Activated CD4-positive, alpha-beta T cell treated with anti-CD3 and anti-CD28 coated beads, Interleukin-2, amount 50 U/mL, for 24 hours (primary cell): ENCODE measurements at regions not wholly inside any gene's neighbourhood (a gene's known extent, or its start where the extent isn't known, plus 50 kb on each side); places are given as distances from the start of the nearest gene placed in this dataset.
A peak's percentile ranks its signal among the peaks of the same experiment; 100 is the strongest.

ENCODE experiments used
- DNase-seq, 2 donors: peaks; one replicate each; pipeline ENCODE4 v3.0.0-alpha.2; 2020; ENCODE audit warnings: low read depth in 1 of 2, low spot score in 1 of 2

DNA sequence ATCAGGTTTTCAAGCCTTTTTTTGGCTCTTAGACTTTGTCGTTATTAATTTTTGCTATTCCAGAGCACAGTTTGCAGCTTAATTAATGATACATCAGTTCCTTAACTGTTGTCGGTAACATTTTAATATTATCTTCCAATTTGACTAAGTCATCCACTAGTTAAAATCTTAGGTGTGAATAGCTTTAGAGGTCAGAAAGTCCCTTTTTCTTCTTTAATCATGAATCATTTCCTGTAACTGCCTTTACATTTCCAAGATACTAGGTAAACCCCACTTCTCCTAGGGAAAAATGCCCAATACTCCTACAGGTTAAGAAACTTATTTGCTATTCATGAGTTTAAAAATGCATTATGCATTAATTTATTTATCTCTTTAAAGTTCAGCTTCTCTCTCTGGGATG lies 260.9 kb upstream of the CFAP20DC start:
- no peak for DNase-seq

DNA sequence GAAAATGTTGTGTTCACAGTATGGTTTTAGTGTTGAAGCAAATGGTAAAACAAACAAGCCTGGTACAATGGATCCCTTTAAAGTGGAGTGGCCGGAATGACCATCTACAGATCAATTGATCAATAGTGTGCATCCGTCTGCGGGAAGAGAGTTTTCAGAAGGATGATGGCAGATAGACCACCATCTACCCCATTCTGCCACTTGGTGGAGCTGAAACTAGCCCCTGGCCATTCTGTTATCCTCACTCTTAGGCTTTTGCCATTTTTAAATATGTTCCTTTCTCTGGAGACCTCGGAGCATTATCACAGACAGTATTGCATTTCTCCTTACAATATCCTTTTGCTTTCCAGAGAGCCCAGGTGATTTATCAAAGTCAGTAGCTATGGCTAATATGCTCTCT lies 258.9 kb upstream of the CFAP20DC start:
- DNase-seq: no peak

DNA sequence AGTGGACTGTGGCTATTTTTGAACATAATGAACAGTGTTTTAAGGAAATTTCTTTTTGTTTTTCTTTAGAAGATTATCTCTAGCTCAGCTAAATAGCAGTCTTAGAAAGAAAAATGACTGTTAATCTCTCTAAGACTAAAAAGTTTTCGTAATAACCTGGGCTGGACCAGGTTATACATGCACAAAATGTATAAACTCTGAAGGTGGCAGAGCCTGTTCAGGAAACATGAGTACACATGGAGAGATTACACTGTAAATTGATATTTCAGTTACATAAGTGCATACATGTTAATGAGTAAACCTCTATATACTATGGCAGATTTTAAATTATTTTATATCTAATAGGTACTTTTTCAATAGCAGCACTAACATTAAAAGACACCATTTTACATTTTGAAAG lies 258.2 kb upstream of the CFAP20DC start:
- DNase-seq: no peak

DNA sequence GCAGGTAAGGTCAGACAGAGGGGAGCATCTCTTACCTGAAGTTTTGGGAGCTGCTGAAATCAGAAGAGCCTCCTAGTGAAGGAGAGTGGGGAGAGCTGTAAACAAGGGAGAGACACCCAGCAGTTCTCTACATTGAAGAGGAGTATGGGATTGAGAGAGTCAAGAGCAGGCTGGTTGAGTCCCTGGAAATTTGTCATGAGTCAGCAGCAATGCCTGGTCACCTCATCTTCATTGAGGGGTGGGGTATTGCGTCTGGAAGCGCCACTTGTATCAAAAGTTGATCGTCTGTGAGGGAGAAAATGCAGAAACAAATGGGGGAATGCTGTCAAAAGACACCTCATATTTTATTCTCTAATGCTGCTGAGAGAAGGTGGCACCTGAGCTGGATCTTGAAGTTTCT lies 256.6 kb upstream of the CFAP20DC start:
- DNase-seq: no peak

DNA sequence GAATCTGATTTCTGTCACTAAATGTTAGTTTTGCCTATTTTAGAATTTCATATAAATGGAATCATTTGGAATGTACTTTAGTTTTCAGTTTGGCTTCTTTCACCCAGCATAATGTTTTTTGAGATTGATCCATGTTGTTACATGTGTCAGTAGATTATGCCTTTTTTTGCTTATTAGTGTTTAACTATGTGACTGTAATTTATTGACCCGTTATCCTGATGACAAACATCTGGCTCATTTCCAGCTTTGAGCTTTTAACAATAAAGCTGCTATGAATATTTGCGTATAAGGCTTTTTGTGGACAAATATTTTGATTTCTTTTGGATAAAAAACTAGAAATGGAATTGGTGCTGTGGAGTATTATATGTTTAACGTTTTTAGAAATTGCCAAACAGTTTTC lies 254.5 kb upstream of the CFAP20DC start:
- no peak for DNase-seq

DNA sequence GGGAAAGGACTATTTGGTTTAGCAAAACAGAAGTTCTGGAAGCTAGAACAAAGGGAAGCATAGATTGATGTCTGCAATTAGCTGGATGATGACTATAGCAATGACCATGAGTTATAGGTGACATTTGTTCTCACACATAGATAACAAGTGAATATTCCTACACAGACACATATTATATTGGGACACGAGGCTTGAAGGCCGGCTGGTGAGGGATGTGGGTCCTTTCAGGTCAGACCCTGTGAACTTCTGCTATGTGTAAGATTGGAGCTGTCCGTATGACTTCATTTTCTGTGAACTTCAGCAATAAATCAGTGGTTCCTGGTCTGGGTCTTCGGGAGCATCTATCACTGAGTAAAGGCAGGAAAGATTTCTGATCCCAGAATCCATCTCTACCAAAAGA lies 253.6 kb upstream of the CFAP20DC start:
- no peak for DNase-seq

DNA sequence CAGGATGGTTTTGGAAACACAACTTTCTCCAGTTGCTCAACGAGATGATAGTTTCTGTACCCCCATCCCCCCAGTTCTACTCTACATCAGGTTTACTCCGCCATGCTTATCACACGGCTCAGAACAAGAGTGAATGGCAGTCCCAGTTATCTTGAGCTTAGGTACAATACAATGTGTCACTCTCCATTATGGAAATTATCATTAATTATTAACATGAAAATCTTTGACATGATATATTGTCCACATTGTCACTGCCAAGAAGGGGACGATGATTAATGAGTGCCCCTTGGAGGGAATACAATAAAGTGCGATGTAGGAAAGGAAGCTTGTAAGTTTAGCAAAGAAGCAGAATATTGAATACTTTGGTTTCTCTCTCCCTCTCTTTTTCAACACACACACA lies 252.6 kb upstream of the CFAP20DC start:
- DNase-seq: no peak

DNA sequence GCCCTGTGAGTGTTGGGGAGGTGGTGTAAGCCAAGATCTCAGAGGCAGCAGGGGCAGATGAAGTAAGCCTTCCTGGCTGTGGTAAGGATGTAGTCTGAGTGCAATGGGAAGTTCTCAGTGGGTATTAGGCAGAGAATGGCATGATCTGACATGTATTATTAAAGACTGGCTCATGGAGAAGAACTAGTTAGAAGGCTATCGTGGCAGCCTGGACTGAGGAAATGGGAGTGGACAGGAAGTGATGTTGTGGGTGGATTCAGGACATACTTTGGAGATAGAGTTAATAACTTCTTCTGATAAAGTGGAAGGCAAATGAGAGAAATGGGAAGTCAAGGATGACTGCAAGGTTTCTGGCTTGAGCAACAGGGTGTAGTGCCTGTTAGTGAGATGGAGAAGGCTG lies 250.9 kb upstream of the CFAP20DC start:
- DNase-seq: no peak

DNA sequence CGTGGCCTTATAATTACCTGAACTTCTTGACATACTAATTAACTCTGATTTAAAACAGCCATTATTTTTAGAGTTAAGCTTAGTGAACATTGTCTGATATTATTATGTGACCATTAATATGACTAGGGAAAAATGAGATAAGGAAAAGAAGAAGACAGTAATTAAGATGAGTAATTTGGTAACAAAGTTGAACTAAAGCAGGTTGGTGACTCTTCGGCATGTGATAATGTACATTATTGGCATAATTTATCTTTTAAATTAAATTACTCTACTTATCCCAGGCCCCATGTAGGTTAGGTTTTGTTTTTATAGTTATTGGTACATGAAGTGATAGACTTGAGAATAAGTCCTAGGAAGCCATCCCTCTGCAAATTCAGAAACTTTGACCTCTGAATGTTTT lies 249.7 kb upstream of the CFAP20DC start:
- DNase-seq: no peak

DNA sequence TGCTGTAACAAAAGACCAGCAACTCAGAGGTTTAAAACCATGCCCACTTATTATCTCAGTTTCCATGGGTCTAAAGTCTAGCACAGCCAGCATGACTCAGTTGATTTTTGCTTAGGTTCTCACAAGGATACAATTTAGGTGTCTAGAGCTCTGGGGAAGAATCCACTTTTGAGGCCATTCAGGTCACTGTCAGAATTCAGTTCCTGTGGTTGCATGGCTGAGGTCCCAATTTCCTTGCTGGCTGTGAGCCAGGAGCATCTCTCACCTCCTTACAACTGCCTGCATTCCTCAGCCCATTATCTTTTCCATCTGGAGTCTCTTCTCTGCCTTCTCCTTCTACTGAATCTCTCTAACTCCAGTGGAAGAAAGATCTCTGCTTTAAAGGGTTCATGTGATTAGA lies 240.5 kb upstream of the CFAP20DC start:
- DNase-seq: no peak

DNA sequence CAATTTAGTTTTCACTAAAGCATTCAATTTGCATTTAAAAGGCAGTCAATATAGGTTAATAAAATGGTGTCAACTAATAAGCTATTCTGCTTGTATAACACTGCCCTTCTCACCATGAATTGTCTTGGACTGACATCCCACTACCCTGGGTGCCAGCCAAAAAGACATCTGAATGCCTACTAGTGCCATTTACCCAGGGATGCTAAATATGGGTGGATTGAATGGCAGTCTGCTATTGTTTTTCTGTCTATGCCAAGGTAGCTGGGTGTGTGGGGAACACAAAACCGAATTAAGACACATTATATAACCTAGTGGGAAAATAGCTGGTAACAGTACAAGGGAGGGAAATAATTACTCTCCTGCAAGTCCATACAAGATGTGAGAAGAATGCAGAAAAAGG lies 240.0 kb upstream of the CFAP20DC start:
- no peak for DNase-seq

DNA sequence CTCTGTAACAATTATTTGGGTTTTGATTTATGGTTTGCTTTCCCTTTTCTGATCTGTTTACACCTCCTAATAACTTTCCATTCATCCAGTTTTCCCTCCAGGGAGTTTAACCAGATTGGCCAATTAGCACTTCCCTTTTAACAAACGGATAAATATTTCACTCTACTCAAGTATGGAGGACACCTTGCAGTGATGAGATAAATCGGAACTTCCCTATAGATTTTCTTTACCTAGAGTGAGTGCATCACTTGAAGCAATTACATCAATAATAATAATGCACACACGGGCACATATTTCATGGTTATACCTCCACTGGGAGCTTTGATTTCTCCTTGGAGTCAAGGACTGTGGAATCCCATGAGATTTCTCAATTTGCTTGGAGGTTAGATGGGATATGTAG lies 239.1 kb upstream of the CFAP20DC start:
- no peak for DNase-seq

DNA sequence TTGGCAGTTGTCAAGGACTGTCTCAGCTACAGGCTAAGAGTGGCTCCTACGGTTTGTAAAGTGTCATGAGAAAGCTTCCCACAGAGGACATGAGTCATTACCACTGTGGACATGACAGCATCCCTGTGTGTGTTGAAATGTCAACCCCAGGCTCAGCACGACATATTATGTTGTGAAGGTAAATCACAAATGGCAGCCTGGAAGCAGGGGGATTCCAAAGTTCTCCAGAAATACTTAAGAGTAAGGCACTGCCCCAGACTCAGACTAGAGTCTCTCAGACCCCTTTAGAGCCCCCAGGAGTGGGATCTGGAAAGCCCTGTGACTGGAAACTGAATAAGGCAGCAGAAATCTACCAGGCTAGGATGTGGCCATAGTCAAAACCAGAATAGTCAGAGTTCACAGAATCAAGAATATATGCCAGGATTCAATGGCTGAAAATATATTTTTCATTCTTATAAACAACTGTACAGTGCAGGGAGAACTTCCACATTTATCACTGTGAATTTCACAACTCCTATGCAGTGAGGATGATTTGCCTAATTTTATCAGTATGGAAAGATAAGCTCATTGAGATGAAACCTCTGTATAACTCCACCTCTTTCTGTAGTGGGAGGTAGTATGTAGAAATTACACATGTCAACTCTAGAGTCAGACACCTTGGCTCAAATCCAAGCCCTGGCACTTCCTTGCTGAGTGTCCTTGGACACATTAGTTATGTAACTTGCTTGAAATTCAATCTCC lies 237.1 kb upstream of the CFAP20DC start:
- DNase-seq: peak in 1 of 2 donors; percentile 16

DNA sequence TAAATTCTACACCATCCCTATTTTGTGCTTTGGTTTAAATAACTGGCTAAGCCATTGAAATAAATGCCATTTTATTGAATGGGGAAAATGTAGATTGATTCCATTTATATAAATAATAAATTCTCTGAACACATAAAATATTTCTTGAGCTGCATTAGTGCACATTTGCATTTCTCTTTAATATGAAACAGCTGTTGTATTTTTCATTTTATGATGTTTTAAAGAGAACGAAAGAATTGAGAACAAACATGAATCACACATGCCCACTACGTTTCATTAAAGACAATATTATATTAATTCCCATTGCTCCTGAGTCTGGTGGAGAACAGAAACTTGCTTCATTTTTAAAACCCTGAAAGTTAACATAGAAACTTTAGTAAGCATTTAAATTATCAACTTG lies 235.7 kb upstream of the CFAP20DC start:
- no peak for DNase-seq

DNA sequence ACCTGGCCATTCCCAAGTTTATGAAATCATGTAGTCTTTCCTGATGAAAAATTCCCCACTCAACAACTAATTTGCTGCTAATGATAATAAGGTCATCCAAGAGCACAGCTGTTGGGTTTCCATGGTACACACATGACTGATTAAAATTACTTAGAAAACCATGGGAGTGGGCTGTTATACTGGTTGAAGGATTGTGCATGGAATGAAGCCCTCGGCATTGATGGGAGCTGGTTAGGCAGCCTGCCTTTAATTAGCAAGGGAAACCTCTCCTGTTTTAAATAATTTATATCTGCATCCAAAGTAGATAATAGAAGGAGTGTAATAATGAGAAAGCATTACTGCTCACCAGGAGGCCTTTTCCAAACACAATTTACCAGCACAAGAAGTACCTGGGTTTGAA lies 235.1 kb upstream of the CFAP20DC start:
- no peak for DNase-seq

DNA sequence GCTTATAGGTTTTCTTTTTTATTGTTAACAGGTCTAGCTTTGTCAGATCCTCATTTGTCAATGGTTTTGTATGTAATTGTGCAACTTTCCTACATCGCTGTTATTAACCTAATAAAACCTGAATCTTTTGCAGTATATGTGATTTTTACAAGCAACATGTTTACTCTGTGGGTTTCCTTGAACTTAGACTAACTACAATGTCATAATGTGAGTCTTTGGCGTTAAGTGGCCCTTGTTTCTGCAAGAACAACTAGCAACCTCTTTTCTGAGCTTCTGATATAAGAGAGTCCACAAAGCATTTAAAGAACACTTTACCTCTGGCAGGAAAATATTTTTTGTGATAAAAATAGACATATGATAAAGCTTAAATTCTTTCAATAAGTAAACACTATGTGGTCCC lies 230.3 kb upstream of the CFAP20DC start:
- no peak for DNase-seq

DNA sequence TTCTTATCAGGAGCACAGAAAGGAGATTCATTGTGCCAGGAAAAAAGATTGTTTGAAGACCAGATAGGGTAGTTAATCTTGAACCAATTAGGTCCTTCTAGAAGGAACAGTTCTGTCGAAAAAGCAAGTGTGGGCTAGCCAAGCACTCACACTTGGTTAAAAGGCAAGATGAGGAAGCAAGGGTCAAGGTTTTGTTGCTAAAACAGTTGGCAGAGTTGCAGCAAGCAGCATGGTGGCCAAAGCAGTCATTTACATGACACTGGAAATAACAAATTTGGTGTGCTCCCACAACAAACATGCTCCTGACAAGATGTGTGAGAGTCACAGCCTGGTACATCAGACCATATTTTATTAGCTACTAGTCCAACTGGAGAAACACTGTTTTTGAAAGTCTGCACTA lies 228.0 kb upstream of the CFAP20DC start:
- no peak for DNase-seq

DNA sequence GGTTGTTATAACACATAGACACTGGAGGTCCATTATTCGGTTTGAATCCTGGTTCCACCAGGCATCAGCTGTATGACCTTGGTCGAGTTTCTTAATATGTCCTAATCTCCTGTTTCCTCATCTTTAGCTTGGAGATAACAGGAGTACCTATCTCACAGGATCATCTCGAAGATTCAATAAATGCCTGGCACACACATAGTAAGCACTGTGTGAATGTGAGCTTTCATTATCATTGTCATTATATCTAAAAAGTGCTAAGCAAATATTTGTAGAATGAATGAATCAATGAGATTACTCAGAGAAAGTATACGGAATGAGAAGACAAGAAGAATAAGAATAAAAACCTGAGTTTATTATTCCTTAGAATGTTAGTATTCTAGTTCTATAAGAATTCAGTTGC lies 227.4 kb upstream of the CFAP20DC start:
- DNase-seq: no peak

DNA sequence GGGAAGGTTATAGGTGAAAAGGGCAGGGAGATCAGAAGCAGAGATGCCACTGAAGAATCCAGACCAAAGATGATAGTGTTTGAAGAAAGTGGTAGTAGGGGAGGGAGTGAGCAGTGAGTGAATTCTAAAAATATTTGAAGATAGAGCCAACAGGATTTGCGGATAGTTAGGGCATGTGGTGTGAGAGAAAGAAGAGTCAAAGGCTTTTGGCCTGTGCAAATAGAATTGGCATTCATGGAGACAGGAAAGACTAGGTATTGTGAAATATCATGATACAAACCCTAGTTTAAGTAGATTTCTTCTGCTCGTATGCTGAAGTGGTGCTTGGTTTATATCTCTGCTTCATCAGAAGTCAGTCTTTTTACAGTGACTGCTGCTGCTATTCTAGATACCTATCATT lies 224.2 kb upstream of the CFAP20DC start:
- DNase-seq: no peak

DNA sequence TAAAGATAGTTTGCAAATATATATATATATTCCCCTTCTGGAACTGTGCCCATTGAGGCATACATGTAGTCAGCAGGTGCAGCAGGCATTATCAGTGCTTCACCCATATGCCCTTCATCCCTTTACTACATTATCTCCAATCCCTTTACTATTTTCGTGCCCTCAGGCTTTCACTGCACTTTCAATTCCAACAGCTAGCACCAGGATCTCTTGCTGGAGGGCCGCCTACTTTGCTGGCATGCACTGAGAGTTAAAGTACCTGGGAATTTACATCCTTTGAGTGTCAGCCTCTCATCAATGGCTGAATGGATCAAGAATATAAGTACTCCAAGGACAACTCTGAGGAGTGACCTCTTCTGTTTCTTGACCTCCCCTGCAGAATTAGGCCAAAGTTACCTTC lies 222.1 kb upstream of the CFAP20DC start:
- no peak for DNase-seq

DNA sequence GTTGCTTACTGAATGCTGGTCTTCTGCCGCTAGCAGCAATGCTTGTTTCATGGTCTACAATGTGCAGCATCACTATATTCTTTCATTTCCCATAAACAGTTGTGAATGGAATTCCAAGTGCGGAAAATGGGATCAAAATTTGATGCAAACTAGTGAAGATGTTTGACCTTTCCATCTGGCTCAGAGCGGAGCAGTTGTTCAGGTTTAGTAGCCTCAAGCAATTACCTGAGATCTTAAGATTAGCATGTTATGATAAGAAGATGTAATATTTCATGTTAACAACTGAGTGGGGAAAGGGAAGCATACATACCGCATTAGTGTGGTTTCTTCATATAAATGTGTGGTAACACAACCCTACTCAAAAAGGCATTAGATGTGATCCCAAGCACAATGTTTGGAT lies 221.1 kb upstream of the CFAP20DC start:
- no peak for DNase-seq

DNA sequence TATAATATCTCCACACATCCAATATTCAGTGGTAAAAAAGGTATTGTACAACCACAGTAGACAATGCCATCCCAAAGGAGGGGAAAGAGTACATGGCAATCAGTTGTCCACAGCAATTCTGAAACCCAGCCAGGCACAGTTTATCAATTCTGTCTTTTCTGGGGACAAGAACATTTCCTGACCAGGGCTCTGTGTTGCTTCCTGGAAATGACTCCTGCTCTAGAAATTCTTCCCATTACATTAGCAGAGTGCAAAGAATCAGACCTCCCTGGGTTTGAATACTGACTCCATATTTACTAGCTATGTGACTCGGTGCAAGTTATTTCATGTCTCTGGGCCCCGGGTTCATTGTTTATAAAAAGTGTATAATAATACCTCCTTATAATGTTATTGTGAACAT lies 220.4 kb upstream of the CFAP20DC start:
- DNase-seq: no peak

DNA sequence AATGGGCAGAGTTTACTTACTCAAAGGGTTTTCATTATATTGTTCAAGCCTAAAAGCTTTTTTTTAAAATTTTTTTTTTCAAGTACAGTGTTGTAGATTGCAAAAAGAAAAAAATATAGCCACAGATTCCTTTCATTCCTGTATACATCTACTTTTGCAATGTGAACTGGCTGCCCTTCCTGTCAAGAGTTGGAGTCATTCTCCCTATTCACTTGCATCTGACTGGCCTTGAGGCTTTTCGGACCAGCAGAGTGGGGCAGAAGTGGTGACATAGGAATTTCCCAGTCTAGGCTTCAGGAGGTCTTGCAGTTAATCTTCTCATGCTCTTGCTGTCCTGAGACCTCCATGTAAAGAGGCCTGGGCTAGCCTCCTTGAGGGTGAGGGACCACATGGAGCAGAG lies 218.3 kb upstream of the CFAP20DC start:
- no peak for DNase-seq

DNA sequence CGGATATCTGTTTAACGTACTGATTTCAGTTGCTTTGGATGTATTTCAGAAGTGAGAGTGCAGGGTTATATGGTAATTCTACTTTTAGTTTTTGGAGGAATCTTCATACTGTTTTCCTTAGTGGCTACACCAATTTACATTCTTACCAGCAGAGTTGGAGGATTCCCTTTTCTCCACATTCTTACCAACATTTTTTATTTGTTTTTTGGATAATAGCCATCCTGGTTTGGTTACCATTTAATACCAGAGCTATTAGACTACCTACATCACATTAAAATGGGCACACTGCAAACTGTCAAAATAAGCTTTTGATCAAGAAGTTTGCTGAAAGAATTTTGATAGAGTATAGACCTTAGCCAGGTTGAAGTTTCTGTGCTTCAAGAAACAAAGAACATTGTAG lies 217.2 kb upstream of the CFAP20DC start:
- no peak for DNase-seq
